Glutamatergic neuron (in vitro differentiated cells): ENCODE measurements at regions not wholly inside any gene's neighbourhood (a gene's known extent, or its start where the extent isn't known, plus 50 kb on each side); places are given as distances from the start of the nearest gene placed in this dataset.

Source experiments
- DNase-seq: peaks from one replicate; pipeline ENCODE4 v3.0.0; 2022
- H3K27ac Mint-ChIP-seq: one replicate; pipeline ENCODE4 v1.8.0; 2020; ENCODE audit warnings: mild to moderate bottlenecking, mixed read lengths, inconsistent platforms; ENCODE audit not compliant: unreplicated experiment
- H3K27me3 Mint-ChIP-seq: one replicate; pipeline ENCODE4 v1.8.0; 2020; ENCODE audit warnings: mild to moderate bottlenecking, moderate library complexity, mixed read lengths, inconsistent platforms; ENCODE audit not compliant: unreplicated experiment
- H3K36me3 Mint-ChIP-seq: one replicate; pipeline ENCODE4 v1.8.0; 2020; ENCODE audit warnings: mild to moderate bottlenecking, mixed read lengths, inconsistent platforms; ENCODE audit not compliant: unreplicated experiment
- H3K4me1 Mint-ChIP-seq: one replicate; pipeline ENCODE4 v1.8.0; 2020; ENCODE audit warnings: mild to moderate bottlenecking, low read depth, mixed read lengths, inconsistent platforms; ENCODE audit not compliant: unreplicated experiment
- H3K4me3 Mint-ChIP-seq: one replicate; pipeline ENCODE4 v1.8.0; 2020; ENCODE audit warnings: mild to moderate bottlenecking, mixed read lengths, inconsistent platforms; ENCODE audit not compliant: unreplicated experiment
- H3K9me3 Mint-ChIP-seq: one replicate; pipeline ENCODE4 v1.8.0; 2020; ENCODE audit warnings: mild to moderate bottlenecking, moderate library complexity, mixed read lengths, inconsistent platforms; ENCODE audit not compliant: unreplicated experiment
- CTCF ChIP-seq: fragments of 200-600 bp; sonication (generic); IDR thresholded peaks from one replicate; pipeline ENCODE4 v1.5.0; 2021; ENCODE audit not compliant: partially characterized antibody, unreplicated experiment

- Mint-ChIP-seq H3K27ac (no peak overlapping the region), H3K4me3 (no peak overlapping the region), H3K4me1 (no peaks in the 10 kb centered on the region), H3K9me3 (peaks cover 6% of the 10 kb centered on the region), H3K27me3 (peaks cover 2% of the 10 kb centered on the region), H3K36me3 (peaks cover 19% of the 10 kb centered on the region)
- DNase-seq = no peak
- TF ChIP-seq CTCF = no peak
Observed at GRCh38 chr1:185585770-185586169, 148.4 kb upstream of the HMCN1 start.

- Mint-ChIP-seq H3K36me3 (peaks cover 26% of the 10 kb centered on the region), H3K27me3 (peaks cover 4% of the 10 kb centered on the region), H3K4me3 (no peak overlapping the region), H3K4me1 (no peaks in the 10 kb centered on the region), H3K9me3 (peaks cover 14% of the 10 kb centered on the region), H3K27ac (no peak overlapping the region)
- no peak for DNase-seq
- TF ChIP-seq CTCF = no peak
Observed at GRCh38 chr1:185581961-185582725, 152.0 kb upstream of the HMCN1 start.

GRCh38 chr1:185581020-185581419 is 153.2 kb upstream of the HMCN1 start:
- no peak for TF ChIP-seq CTCF
- H3K4me3 Mint-ChIP-seq = no peak overlapping the region
- H3K36me3 Mint-ChIP-seq = peaks cover 23% of the 10 kb centered on the region
- H3K9me3 Mint-ChIP-seq = peaks cover 13% of the 10 kb centered on the region
- no peak overlapping the region for H3K27ac Mint-ChIP-seq
- peaks cover 4% of the 10 kb centered on the region for H3K27me3 Mint-ChIP-seq
- DNase-seq = no peak
- no peaks in the 10 kb centered on the region for H3K4me1 Mint-ChIP-seq

- Mint-ChIP-seq H3K36me3 (peaks cover 18% of the 10 kb centered on the region), H3K9me3 (peaks cover 12% of the 10 kb centered on the region), H3K4me1 (no peaks in the 10 kb centered on the region)
Observed at GRCh38 chr1:185578293-185578692, 155.9 kb upstream of the HMCN1 start.

More at GRCh38 chr1:185578293-185578692, 155.9 kb upstream of the HMCN1 start:
- H3K27me3 Mint-ChIP-seq = peaks cover 4% of the 10 kb centered on the region
- H3K4me3 Mint-ChIP-seq = no peak overlapping the region
- no peak for TF ChIP-seq CTCF
- H3K27ac Mint-ChIP-seq = no peak overlapping the region
- no peak for DNase-seq
